PC-9 (cell line): ENCODE measurements at regions not wholly inside any gene's neighbourhood (a gene's known extent, or its start where the extent isn't known, plus 50 kb on each side); places are given as distances from the start of the nearest gene placed in this dataset.

Experiments
- CTCF ChIP-seq: fragments of 200-600 bp; sonication (generic); conservative IDR thresholded peaks from 2 replicates; pipeline ENCODE4 v1.6.1; 2017; ENCODE audit warnings: mixed run types, antibody characterized with exemption, mild to moderate bottlenecking, moderate library complexity
- EZH2 ChIP-seq: fragments of 200-600 bp; sonication (generic); IDR thresholded peaks from 2 replicates; pipeline ENCODE4 v1.8.0; 2017; ENCODE audit warnings: antibody characterized with exemption, low read depth

GRCh38 chr18:41268271-41268670, 686.8 kb upstream of the PIK3C3 start:
- TF ChIP-seq EZH2 (no peak), CTCF (no peak)
